Right renal pelvis (tissue), 4 donors: ENCODE measurements at regions not wholly inside any gene's neighbourhood (a gene's known extent, or its start where the extent isn't known, plus 50 kb on each side); places are given as distances from the start of the nearest gene placed in this dataset.
"Not testable (repeated sequence)": the region's sequence is repeated elsewhere in the genome, so short reads cannot be mapped to it uniquely, and the experiment has no call there.

Experiments used
- DNase-seq, 4 donors: peaks; one replicate each; pipeline ENCODE4 v3.0.0-alpha.2; 2013; ENCODE audit warnings: low read depth in 4 of 4, low spot score in 3 of 4, missing footprints in 1 of 4

DNA sequence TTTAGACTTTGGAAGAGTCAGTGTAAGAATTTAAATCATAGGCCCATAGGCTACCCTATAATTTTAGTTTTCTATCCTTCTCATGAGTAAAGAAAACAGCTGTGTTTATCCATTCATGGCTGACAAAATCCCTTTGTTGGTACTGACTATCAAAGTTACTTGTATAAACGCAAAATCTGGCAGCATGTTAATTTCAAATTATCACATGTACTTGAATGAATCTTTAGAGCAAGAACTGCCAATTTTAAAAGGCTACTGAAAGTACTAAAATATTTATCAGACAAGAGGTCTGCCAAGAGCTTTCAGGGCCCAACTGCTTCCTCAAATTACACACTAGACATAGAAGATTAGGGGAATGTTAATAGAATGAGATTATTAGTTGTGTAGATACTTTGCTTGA, 66.6 kb downstream of the MYL12B start:
- no peak for DNase-seq

DNA sequence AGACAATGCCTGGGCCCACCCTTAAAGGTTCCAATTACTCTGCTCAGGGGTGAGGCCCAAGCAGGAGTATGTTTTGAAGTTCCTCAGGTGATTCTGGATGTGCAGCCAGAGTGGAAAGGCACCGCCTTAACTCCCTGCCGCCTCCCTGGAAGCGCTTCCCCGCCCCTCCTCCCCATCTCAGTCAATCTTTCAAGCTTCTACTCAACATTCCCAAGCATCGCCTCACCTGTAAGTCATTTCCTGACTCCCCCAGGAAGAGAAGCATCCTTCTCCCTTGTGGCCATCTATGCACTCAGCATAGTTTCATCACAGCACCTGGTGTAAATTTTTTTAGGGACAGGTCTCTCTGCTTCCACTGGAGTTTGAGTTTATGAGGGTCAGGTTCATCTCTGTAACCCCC, 67.5 kb downstream of the MYL12B start:
- no peak for DNase-seq

DNA sequence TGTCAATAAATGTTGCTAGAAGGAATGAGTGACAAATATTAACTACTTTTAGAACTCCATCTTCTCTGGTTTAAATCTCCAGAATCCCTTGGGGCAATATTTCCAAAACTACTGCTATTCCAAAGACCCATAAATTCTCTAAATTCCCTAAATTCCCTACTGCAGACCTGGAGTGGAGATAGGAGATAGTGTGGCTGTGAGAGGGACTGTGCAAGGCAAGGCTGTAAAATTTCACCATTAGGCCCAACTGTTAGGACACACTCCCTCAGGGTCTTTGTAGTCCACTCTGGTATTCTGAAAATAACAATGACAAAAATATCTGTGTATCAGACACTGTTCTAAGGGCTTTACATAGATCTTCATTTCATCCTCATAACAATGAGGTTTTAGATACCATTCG, 67.9 kb downstream of the MYL12B start:
- no peak for DNase-seq

DNA sequence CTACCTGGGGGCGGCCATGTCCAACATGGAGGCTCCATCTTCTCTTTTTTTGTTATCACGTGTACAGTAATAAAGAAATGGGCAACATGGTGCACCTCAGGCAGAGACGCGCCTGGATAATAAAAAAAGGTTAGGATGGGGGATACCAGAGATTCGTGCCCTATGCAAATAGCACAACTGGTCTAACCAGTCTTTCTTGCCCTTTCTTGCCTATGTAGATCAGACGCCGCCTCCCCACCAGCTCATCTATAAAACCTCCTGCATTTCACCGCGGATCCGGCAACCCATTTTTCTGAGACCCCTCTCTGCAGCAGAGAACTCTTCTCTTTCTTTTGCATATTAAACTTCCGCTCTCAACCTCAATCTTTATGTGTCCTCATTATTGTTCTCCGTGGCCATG, 68.7 kb downstream of the MYL12B start:
- DNase-seq = no peak

DNA sequence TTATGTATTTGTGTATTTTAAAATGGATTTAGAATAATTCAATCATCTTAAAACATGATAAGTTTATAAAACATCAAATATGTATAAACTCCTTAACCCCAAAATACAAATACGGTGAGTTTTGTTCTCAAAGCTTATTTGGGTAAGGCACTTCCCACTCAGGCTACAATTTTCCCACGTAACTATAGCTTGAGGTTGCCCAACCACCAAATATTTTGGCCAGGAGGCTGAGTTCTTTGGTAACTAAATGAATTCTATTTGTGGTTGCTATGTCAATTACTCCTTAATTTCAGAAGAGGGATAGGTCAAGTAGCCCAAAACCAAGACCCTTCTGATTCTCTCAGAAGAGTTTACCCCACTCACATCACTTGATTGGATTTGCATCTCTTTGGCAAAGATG, 70.4 kb downstream of the MYL12B start:
- no peak for DNase-seq

DNA sequence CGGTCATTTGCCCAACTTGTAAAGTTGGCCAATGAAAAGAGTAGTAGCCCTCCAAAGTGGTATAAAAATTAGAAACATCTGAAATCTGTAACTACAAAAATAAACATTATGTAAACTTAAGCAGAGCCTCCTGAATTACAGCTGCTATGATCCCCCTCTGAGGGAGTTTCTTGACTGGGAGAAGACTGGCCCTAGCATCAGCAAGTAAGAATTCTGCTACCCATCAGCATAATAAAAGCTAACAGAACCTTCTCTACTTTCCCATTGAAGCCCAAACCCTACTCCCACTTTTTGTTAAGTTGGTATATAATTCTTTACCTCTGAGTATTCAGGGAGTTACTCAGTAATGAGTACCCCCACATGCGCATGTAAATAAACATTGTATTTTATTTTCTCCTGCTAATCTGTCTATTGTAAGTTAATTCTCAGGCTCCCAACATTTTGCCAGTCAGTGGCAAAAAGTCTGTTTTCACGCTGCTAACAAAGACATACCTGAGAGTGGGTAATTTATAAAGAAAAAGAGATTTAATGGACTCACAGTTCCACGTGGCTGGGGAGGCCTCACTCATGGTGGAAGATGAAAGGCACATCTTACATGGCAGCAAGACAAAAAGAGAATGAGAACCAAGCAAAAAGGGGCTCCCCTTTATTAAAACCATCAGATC, 71.3 kb downstream of the MYL12B start:
- no peak for DNase-seq

DNA sequence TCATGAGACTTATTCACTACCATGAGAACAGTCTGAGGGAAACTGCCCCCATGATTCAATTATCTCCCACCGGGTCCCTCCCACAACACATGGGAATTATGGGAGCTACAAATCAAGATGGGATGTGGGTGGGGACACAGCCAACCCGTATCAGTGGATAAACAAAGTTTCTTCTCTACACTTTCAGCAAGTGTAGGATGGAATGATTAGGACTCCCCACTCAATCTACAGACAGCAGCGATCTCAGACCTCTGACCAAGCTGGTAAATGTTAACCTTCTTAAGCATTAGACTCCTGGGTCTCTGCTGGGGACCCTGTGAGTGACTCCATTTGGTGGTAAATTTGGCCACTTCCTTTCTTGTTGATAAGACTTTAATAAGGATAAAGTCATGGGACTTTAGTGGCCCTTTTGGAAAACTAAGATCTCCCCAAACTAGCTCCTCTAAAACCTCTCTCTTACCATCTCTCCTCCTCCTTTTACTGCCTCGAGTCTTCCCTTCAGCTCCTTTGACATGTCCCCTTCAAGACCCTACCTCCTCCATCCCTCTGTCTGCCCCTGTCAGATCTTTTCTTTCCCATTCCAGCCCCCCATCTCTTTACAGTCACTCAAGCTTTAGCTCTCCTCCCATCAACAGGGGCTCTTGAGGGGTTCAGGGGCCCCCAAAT, 71.9 kb downstream of the MYL12B start:
- no peak for DNase-seq

DNA sequence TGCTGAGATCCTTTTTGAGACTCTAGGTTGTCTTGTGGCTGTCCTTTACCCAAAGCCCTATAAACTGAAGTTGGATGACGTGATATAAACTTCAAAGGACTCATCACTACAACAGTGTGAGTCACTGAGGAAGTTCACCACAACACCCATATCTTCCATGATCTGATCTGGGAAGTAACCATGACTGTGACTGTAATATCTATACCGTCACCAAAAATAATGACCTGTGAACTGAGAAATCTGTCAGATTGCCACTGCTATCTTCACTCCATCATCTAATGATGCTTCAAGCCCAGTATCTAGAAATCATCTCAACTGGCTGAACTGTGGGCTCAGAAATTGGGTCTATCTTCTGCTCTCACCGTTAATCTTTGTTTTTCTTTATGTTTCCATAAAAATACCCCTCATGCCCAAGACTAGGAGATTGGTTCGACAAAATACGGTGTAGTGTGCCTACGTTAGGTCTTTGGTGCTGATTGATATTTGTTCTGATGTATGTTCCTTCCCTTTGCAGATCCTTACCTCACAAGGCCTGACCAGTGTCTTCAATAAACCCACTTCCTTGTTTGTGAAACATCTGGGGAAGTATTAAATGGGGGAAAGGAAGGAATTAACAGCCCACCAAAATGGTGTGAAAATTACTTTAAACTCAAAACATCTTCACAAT, 78.2 kb downstream of the MYL12B start:
- DNase-seq = no peak

DNA sequence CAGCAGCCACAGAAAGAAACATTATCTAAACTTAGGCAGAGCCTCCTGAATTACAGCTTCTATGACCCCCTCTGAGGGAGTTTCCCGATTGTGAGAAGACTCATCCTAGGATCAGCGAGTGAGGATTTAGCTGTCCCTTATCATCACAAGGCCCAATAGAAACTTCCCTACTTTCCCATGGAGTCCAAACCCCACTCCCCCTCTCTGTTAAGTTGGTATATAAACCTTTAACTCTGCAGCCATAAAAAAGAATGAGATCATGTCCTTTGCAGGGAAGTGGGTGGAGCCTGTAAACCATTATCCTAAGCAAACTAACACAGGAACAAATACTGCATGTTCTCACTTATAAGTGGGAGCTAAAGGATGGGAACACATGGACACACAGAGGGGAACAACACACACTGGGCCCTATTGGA, 78.8 kb downstream of the MYL12B start:
- DNase-seq = no peak

DNA sequence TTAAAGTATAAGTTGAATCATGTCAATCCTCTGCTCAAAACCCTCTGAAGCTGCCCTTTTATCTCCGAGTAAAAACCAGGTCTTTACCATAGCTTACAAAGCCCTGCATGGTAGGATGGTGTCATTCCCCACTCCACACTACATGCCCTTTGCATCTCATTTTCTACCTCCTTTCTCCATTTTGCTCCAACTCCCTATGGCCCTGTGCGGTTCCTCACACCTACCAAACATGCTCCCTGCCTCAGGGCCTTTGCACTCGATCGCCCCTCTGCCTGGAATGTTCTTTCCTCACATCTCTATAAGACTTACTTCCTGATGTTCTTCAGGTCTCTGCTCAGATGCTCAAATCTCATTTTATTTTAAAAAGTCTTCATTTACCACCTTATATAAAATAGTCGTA, 80.7 kb downstream of the MYL12B start:
- no peak for DNase-seq

DNA sequence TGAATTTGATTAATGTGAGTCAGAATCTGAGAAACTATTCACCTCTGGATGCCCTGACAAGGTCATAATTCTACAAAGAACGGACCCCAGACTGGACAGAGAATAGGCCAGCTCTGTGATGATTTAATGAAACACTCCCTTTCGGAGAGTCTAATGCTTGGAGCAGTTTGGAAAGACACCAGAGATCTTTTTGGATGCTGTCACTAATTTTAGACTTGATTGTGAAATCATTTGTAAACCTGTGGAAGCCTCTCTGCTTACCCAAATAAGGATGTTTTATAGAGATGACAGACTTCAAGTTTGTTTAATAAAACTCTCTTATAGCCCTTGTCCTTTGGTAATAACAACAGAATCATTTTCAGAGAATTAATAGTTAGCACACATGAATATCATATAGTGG, 83.5 kb downstream of the MYL12B start:
- DNase-seq = no peak

DNA sequence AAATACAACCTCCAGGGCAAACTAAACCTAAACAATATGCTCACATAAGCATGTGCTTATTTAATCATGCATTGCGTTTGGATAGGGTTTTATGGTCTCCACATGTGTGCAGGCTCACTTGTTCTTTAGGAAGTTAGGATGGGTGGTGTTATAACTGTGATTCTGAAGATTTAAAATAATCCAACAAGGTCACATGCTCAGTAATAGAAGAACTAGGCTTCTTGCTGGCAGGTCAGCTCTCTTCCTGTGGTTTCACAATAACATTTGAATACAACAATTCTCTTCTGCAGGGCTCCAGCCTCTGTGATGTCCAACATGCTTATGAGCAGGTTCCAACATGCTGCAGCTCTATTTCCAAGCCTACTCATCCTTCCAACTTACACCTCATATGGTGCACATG, 84.0 kb downstream of the MYL12B start:
- DNase-seq = no peak

DNA sequence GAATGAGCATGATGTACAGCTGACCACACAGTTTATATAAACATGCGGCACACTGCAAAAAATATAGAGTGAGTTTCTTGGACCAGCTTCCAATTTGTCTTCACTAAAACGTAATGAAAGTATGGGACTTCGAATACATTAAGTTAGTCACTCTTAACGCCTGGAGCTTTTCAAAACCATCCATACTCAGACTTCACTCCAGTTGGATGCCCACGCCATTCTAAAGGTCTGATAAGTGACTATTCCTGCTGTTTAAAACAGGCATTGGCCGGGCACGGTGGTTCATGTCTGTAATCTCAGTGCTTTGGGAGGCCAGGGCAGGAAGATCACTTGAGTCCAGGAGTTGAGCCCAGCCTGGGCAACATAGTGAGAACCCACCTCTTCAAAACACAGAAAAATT, 84.6 kb downstream of the MYL12B start:
- no peak for DNase-seq

DNA sequence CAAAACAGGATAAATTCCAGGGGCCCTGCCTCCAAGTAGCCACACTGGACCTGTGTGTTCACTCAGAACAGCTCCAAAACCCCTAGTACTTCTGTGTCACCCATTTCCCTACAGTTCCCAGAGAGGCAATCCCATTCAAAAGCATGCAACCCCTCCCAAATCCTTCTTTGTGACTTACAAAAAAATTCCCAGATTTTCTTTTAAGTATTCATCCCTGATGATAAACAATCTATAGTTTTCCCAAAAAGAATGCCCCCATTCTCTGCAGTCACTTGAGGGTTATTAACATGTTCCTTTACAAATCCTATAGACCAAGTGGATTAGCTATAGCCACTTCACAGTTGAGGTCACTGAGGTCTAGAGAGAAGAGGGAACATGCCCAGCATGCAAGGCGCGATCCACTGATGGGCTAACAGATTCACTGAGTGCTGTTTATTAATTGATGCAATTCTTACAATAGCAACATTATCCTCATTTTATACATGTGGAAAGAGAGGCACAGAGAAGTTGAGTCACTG, 85.4 kb downstream of the MYL12B start:
- DNase-seq = no peak

DNA sequence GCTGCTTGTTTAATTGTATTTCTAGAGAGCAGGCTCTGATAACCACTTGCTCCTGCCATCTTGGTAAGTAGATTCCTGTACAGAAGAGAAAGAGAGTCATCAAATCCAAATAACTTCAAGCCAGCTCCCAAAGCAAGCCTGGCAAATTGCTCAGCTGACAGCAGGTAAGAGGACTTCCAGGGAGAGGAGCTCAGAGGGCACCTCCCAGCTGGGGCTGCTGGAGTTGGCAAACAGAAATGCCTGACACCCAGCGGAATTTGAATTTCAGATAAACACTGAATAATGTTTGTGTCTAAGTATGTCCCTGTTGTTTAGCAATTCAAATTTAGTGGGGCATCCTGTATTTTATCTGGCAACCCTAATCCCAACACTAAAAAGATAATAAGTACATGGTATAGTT, 86.2 kb downstream of the MYL12B start:
- no peak for DNase-seq

DNA sequence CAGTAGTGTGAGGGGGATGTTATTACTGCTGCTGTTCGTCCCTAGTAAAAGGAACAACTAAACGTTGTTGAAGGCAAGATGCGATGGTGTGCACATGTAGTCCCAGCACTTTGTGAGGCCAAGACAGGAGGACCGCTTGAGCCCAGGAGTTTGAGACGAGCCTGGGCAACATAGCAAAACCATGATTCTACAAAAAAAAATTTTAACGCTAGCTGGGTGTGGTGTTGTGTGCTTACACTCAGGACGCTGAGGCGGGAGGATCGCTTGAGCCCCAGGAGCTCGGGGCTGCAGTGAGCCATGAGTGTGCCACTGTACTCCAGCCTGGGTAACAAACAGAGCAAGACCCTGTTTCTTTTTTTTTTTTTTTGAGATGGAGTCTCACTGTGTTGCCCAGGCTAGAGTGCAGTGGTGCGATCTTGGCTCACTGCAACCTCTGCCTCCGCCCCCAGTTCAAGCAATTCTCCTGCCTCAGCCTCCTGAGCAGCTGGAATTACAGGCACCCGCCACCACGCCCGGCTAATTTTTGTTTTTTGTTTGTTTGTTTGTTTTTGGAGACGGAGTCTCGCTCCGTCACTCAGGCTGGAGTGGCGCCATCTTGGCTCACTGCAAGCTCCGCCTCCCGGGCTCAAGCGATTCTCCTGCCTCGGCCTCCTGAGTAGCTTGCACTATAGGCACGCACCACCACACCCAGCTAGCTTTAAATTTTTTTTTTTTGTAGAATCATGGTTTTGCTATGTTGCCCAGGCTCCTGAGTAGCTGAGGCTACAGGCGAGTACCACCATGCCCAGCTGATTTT, 87.3 kb downstream of the MYL12B start:
- not testable (repeated sequence) for DNase-seq

DNA sequence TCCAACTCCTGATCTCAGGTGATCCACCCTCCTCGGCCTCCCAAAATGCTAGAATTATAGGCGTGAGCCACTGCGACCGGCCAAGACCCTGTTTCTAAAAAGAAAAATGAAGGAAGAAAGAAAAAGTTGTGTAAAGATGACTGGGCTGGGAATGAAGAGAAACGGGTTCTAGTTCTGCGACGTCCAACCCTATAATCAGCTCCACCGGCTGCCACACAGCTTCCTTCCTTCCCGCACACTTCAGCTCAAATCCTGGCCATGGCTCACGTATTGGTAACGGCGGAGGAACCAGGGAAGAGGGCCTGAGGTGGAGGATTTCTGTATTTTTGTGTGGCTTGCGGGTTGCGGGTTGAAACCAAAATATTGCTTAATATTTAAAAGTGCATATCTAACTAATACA, 88.1 kb downstream of the MYL12B start:
- DNase-seq = no peak

DNA sequence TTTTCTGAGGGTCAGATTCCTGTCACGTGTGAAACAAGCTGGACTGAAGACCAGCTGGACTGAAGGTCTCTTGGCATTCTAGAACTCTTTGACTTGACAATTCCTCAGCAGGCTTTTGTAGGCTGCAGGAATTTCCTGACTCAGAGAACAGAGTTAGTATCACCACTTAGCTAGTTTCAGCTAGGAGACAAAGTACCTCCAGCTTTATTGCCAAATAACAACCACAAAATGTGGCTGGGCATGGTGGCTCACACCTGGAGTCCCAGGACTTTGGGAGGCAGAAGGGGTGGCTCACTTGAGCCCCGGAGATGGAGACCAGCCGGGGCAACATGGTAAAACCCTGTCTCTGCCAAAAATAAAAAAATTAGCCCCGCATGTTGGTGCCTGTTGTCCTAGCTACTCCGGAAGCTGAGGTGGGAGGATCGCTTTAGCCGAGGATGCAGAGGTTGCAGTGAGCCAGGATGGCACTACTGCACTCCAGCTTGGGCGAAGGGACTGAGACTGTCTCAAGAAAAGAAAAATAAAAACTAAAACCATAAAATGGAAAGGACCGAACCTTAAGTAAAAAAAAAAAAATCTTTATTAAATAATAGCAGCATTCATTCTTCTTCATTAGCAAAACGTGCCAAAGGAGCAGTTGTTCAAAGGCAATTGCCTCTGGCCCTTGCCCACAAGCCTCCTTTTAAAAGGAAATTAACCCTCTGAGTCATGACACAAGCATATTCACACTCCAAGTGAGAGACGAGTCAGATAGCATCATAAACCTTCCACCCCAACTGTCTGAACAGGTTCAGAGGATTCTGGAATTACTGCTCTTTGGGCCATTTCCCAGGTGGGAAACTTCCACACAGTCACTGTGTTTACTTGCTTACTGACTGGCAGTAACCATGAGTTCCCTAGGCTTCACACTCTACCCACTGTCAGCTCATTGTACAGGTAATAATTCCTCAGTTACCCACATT, 88.9 kb downstream of the MYL12B start:
- DNase-seq = no peak

DNA sequence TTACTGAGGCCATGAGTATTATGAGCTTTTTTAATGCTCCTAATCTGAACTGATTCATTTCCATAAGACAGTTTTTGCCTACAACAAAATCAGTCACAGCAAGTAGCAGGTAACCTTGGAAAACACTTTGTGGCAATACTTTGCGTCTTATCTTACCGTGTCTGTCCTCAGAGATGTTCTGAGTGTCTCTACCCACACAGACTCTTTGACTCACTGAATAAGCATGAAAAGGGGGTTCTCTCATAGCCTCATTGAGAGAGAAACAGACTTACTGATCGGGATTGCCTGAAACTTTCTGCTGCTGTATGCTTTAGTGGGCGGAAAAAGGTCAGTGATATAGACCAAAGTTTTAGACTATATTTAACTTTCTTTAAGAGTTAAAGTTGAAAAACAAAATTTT, 92.6 kb downstream of the MYL12B start:
- no peak for DNase-seq

DNA sequence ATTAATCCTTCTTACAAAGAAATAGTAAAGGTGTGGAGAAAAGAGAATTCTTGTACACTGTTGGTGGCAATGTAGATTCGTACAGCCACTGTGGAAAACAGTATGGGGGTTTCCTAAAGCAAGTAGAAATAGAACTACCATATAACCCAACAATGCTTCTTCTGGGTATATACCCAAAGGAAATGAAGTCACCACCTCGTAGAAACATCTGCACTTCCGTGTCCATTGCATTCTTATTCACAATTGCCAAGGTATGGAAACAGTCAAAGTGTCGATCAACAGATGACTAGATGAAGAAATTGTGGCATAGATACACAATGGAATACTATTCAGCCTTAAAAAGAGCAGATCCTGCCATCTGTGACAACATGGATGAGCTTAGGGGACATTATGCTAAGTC, 93.4 kb upstream of the TGIF1 start:
- DNase-seq = no peak
